Gastroesophageal sphincter (tissue), 3 donors: ENCODE measurements at regions not wholly inside any gene's neighbourhood (a gene's known extent, or its start where the extent isn't known, plus 50 kb on each side); places are given as distances from the start of the nearest gene placed in this dataset.

ENCODE experiments used
- EP300 ChIP-seq: sonication (generic); formaldehyde crosslinking; IDR thresholded peaks from one replicate; pipeline ENCODE4 v1.6.1; 2017; ENCODE audit warnings: antibody characterized with exemption, mild to moderate bottlenecking
- POLR2A ChIP-seq, 2 donors: fragments of 450-650 bp; IDR thresholded peaks; one replicate each; pipeline ENCODE4 v1.6.1; 2017; ENCODE audit warnings: antibody characterized with exemption in 2 of 2, mild to moderate bottlenecking in 2 of 2, moderate library complexity in 1 of 2
- TF ChIP-seq, protein P1 (sequence below), 4 experiments: fragments of 200-600 bp in 2 of 4; fragments of 450-650 bp in 2 of 4; sonication (generic) in 1 of 4; IDR thresholded peaks; one replicate each; pipeline ENCODE4 v1.5.1; 2017 to 2019; ENCODE audit warnings: antibody characterized with exemption in 4 of 4, mild to moderate bottlenecking in 2 of 4, moderate library complexity in 2 of 4

DNA sequence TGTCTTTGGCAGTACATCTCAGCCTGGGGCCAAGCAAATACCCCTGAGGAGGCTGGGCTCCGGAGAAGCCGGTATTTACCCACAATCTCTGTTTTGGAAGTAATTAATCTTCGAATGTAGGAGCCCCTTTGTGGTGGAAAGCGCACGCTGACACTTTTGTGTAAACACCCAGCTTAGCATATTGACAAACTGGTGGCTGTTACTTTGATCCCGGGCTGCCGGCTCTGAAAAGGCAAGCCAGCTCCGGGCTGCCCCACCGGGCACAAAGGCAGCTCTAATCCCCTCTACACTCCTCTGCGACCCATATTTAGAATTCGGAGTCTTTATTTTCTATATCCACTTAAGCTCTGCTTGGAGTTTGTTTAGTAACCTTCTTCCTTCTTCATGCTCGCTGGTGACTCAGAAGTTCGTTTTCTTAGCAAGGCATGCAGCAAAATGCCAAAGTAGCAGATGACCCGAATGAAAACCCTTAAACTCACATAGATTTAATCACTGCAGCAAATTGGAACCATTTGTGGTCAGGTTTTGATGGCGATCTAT, 144.0 kb upstream of the IRX3 start:
- TF ChIP-seq, protein P1, sequence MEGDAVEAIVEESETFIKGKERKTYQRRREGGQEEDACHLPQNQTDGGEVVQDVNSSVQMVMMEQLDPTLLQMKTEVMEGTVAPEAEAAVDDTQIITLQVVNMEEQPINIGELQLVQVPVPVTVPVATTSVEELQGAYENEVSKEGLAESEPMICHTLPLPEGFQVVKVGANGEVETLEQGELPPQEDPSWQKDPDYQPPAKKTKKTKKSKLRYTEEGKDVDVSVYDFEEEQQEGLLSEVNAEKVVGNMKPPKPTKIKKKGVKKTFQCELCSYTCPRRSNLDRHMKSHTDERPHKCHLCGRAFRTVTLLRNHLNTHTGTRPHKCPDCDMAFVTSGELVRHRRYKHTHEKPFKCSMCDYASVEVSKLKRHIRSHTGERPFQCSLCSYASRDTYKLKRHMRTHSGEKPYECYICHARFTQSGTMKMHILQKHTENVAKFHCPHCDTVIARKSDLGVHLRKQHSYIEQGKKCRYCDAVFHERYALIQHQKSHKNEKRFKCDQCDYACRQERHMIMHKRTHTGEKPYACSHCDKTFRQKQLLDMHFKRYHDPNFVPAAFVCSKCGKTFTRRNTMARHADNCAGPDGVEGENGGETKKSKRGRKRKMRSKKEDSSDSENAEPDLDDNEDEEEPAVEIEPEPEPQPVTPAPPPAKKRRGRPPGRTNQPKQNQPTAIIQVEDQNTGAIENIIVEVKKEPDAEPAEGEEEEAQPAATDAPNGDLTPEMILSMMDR (IDR thresholded peaks at IDR 0.05): no peak
- TF ChIP-seq POLR2A (IDR thresholded peaks at IDR 0.05): no peak
- TF ChIP-seq EP300: no peak
